ENCODE measurements at regions not wholly inside any gene's neighbourhood (a gene's known extent, or its start where the extent isn't known, plus 50 kb on each side); places are given as distances from the start of the nearest gene placed in this dataset.

DNA sequence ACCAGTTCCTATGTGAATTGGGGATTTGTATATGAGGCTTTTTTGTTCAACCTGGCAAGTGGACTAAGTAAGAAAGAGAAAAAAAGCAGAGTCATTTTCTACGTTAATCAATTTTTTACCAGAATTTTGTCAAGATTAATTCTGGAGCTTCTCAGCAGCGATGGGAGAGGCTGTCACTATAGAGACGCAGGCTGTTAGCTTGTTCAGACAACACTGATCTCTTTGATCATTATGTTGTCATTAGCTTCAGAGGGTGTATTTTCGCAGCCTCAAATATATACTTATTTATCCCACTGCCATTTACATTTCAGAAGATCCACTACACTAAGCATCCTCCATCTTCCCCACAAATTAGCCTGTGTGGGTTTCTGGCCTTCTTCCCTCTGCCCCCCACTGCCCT, 196.7 kb upstream of the PFKP start:
- 81 to 85% (median 82%) methylated on average over 4 of the region's 4 CpGs for WGBS, 5 donors
- Histone ChIP-seq H3K27ac (no peak overlapping the region), H3K4me3 (no peak overlapping the region), H3K36me3 (no peaks in the 10 kb centered on the region), H3K4me1 (no peaks in the 10 kb centered on the region), H3K27me3 (replicated peaks in 1 of 7) (peaks cover 0 to 36% (median 0%) of the 10 kb centered on the region in 7 donors), H3K9me3 (peaks cover 0 to 5% (median 0%) of the 10 kb centered on the region in 8 donors)
- intact Hi-C loops (cut with DNase I; ENCODE audit: low total_unique reads), result no loop called here
- no peak for TF ChIP-seq POLR2A (IDR thresholded peaks at IDR 0.05)
- no peak for TF ChIP-seq POLR2AphosphoS5 (IDR thresholded peaks at IDR 0.05)
- TF ChIP-seq, protein P1, sequence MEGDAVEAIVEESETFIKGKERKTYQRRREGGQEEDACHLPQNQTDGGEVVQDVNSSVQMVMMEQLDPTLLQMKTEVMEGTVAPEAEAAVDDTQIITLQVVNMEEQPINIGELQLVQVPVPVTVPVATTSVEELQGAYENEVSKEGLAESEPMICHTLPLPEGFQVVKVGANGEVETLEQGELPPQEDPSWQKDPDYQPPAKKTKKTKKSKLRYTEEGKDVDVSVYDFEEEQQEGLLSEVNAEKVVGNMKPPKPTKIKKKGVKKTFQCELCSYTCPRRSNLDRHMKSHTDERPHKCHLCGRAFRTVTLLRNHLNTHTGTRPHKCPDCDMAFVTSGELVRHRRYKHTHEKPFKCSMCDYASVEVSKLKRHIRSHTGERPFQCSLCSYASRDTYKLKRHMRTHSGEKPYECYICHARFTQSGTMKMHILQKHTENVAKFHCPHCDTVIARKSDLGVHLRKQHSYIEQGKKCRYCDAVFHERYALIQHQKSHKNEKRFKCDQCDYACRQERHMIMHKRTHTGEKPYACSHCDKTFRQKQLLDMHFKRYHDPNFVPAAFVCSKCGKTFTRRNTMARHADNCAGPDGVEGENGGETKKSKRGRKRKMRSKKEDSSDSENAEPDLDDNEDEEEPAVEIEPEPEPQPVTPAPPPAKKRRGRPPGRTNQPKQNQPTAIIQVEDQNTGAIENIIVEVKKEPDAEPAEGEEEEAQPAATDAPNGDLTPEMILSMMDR (IDR thresholded peaks at IDR 0.05 in 8 of 11, conservative IDR thresholded peaks at IDR 0.05 in 3 of 11), result no peak
- no peak for DNase-seq

DNA sequence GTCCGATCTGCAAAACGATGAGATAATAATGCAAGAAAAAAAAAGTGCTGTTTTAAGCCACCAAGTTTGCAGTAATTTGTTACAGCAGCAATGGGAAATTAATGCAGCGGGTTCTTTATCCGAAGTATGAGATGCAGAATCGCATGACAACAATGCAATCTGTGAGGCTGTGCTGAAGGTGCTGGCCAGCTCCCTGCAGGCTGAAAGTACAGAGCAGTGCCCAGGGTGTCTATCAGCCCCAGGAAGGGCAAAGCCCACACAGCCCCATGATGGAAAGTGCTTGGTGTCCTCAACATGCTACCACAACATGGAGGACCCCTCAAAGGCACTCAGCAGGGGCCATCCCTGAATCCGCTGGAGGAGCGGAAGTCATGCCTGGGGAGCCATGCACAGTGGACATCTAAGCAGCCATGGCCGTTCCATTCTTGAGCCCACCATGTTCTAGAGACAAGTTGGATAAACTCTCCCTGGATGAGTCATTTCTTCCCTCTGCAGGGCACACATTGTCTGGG, 199.5 kb upstream of the PFKP start:
- H3K9me3 ChIP-seq, result peaks cover 0 to 5% (median 0%) of the 10 kb centered on the region in 8 donors
- no peak overlapping the region for H3K4me3 ChIP-seq
- 84 to 96% (median 93%) methylated on average over 7 to 8 of the region's 8 CpGs for WGBS, 5 donors
- no peaks in the 10 kb centered on the region for H3K36me3 ChIP-seq
- peaks cover 0 to 28% (median 0%) of the 10 kb centered on the region in 7 donors for H3K27me3 ChIP-seq (replicated peaks in 1 of 7)
- no peaks in the 10 kb centered on the region for H3K4me1 ChIP-seq
- H3K27ac ChIP-seq, result no peak overlapping the region
- TF ChIP-seq POLR2AphosphoS5 (IDR thresholded peaks at IDR 0.05), result no peak
- TF ChIP-seq, protein P1 (IDR thresholded peaks at IDR 0.05 in 8 of 11, conservative IDR thresholded peaks at IDR 0.05 in 3 of 11), result no peak
- no peak for TF ChIP-seq POLR2A (IDR thresholded peaks at IDR 0.05)
- intact Hi-C loops (cut with DNase I; ENCODE audit: low total_unique reads), result no loop called here
- DNase-seq, result no peak

GRCh38 chr10:2866569-2866968, 200.8 kb upstream of the PFKP start:
- peaks cover 0 to 5% (median 0%) of the 10 kb centered on the region in 8 donors for H3K9me3 ChIP-seq
- intact Hi-C loops (cut with DNase I; ENCODE audit: low total_unique reads), result no loop called here
- H3K27ac ChIP-seq, result no peak overlapping the region
- no peak for TF ChIP-seq POLR2A (IDR thresholded peaks at IDR 0.05)
- TF ChIP-seq POLR2AphosphoS5 (IDR thresholded peaks at IDR 0.05), result no peak
- TF ChIP-seq, protein P1 (IDR thresholded peaks at IDR 0.05 in 8 of 11, conservative IDR thresholded peaks at IDR 0.05 in 3 of 11), result no peak
- no peaks in the 10 kb centered on the region for H3K4me1 ChIP-seq
- WGBS, 5 donors, result 53 to 61% (median 57%) methylated on average over 5 of the region's 5 CpGs
- no peak for DNase-seq
- no peak overlapping the region for H3K4me3 ChIP-seq
- H3K27me3 ChIP-seq (replicated peaks in 1 of 7), result peaks cover 0 to 28% (median 0%) of the 10 kb centered on the region in 7 donors
- H3K36me3 ChIP-seq, result no peaks in the 10 kb centered on the region

DNA sequence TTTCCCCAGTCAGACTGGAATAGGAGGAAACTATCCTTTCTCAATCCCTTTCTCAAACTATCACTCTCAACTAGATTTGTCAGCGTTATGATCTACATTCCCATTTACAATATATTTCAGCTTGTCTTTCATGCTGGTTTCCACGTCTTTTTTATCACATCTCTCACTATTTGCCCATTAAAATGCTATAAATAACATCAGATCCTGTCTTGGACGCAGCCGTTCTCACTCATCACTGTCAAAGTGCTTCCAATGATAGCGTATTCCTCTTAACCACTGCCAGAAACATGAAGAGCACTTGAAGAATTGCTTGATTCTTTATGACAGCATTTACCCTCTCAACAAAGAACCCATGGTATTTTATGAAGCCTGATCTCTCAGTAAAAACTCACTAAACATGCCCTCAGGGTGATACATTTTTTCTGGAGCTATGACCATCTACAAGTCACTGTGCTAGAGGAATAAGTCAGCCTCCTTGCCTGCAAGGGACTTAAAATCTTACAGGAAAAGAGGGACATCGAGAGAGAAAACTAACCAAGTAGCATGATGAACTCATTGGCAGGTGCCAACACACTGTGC, 205.6 kb upstream of the PFKP start:
- no peak for DNase-seq
- TF ChIP-seq POLR2A (IDR thresholded peaks at IDR 0.05) (no peak), POLR2AphosphoS5 (IDR thresholded peaks at IDR 0.05) (no peak)
- TF ChIP-seq, protein P1 (IDR thresholded peaks at IDR 0.05 in 8 of 11, conservative IDR thresholded peaks at IDR 0.05 in 3 of 11), result no peak
- Histone ChIP-seq H3K4me3 (no peak overlapping the region), H3K9me3 (peaks cover 0 to 19% (median 11%) of the 10 kb centered on the region in 8 donors), H3K4me1 (no peaks in the 10 kb centered on the region), H3K27ac (no peak overlapping the region), H3K36me3 (no peaks in the 10 kb centered on the region), H3K27me3 (replicated peaks in 1 of 7) (peaks cover 0 to 10% (median 0%) of the 10 kb centered on the region in 7 donors)
- 45 to 70% (median 63%) methylated on average over 6 of the region's 6 CpGs for WGBS, 5 donors
- intact Hi-C loops (cut with DNase I; ENCODE audit: low total_unique reads), result no loop called here

Measured in spleen (tissue), 11 donors.